H9 (cell line): ENCODE measurements at regions not wholly inside any gene's neighbourhood (a gene's known extent, or its start where the extent isn't known, plus 50 kb on each side); places are given as distances from the start of the nearest gene placed in this dataset.

Experiments used
- DNase-seq: peaks from one replicate; pipeline ENCODE4 v3.0.0-alpha.2; 2017
- H2AFZ ChIP-seq: one replicate; pipeline ENCODE4 v1.6.1; 2013; ENCODE audit warnings: mild to moderate bottlenecking, low read length, control low read depth, moderate library complexity
- H2AK5ac ChIP-seq: 2 replicates; pipeline ENCODE4 v1.6.1; 2013; ENCODE audit warnings: low read length, control low read depth, mixed read lengths; ENCODE audit not compliant: insufficient read length
- H2BK120ac ChIP-seq: one replicate; pipeline ENCODE4 v1.6.1; 2013; ENCODE audit warnings: low read depth, mild to moderate bottlenecking, low read length, control low read depth, inconsistent platforms; ENCODE audit not compliant: poor library complexity, severe bottlenecking
- H2BK12ac ChIP-seq: 2 replicates; pipeline ENCODE4 v1.6.1; 2013; ENCODE audit warnings: low read length, control low read depth, mixed read lengths, low read depth; ENCODE audit not compliant: insufficient read length
- H2BK15ac ChIP-seq: 2 replicates; pipeline ENCODE4 v1.6.1; 2013; ENCODE audit warnings: low read depth, low read length, control low read depth
- H2BK20ac ChIP-seq: one replicate; pipeline ENCODE4 v1.6.1; 2013; ENCODE audit warnings: low read depth, mild to moderate bottlenecking, low read length, control low read depth, inconsistent platforms; ENCODE audit not compliant: poor library complexity, severe bottlenecking
- H2BK5ac ChIP-seq: 2 replicates; pipeline ENCODE4 v1.6.1; 2013; ENCODE audit warnings: low read length, control low read depth, mixed read lengths; ENCODE audit not compliant: insufficient read length
- H3K14ac ChIP-seq: 2 replicates; pipeline ENCODE4 v1.6.1; 2013; ENCODE audit warnings: low read length, control low read depth; ENCODE audit not compliant: insufficient read depth
- H3K18ac ChIP-seq: 2 replicates; pipeline ENCODE4 v1.6.1; 2013; ENCODE audit warnings: low read depth, mild to moderate bottlenecking, mixed read lengths, low read length, control low read depth; ENCODE audit not compliant: insufficient read length
- H3K23ac ChIP-seq: 2 replicates; pipeline ENCODE4 v1.6.1; 2013; ENCODE audit warnings: low read length, control low read depth, mixed read lengths, low read depth; ENCODE audit not compliant: insufficient read length
- H3K23me2 ChIP-seq: 2 replicates; pipeline ENCODE4 v1.6.1; 2013; ENCODE audit warnings: low read depth, mild to moderate bottlenecking, mixed read lengths, low read length, control low read depth; ENCODE audit not compliant: insufficient read length, poor library complexity, severe bottlenecking
- H3K27ac ChIP-seq: 2 replicates; pipeline ENCODE4 v1.5.1; 2013; ENCODE audit warnings: low read length, control low read depth, mixed read lengths, low read depth; ENCODE audit not compliant: insufficient read length
- H3K27me3 ChIP-seq: 2 replicates; pipeline ENCODE4 v1.6.1; 2013; ENCODE audit warnings: low read length, control low read depth, inconsistent platforms; ENCODE audit not compliant: insufficient read depth
- H3K4ac ChIP-seq: 2 replicates; pipeline ENCODE4 v1.6.1; 2013; ENCODE audit warnings: low read depth, mild to moderate bottlenecking, control low read depth, inconsistent platforms, low read length, moderate library complexity
- H3K4me1 ChIP-seq: 2 replicates; pipeline ENCODE4 v1.6.1; 2013; ENCODE audit warnings: low read length, control low read depth, inconsistent platforms; ENCODE audit not compliant: insufficient read depth
- H3K4me2 ChIP-seq: 2 replicates; pipeline ENCODE4 v1.6.1; 2013; ENCODE audit warnings: low read length, control low read depth, mixed read lengths; ENCODE audit not compliant: insufficient read length, insufficient read depth
- H3K56ac ChIP-seq: 2 replicates; pipeline ENCODE4 v1.6.1; 2013; ENCODE audit warnings: low read depth, mild to moderate bottlenecking, mixed read lengths, low read length, control low read depth; ENCODE audit not compliant: insufficient read length
- H3K79me1 ChIP-seq: 2 replicates; pipeline ENCODE4 v1.6.1; 2013; ENCODE audit warnings: low read depth, mild to moderate bottlenecking, moderate library complexity, low read length, control low read depth, inconsistent platforms; ENCODE audit not compliant: insufficient read depth, poor library complexity, severe bottlenecking
- H3K79me2 ChIP-seq: 2 replicates; pipeline ENCODE4 v1.6.1; 2013; ENCODE audit warnings: low read length, control low read depth, inconsistent platforms; ENCODE audit not compliant: insufficient read depth
- H3K9ac ChIP-seq: 2 replicates; pipeline ENCODE4 v1.6.1; 2013; ENCODE audit warnings: low read length, control low read depth, mixed read lengths; ENCODE audit not compliant: insufficient read length; ENCODE audit errors: extremely low read depth
- H3K9me3 ChIP-seq: one replicate; pipeline ENCODE4 v1.6.1; 2013; ENCODE audit warnings: low read depth, low read length, inconsistent platforms; ENCODE audit not compliant: control insufficient read depth
- H3T11ph ChIP-seq: one replicate; pipeline ENCODE4 v1.6.1; 2013; ENCODE audit warnings: mild to moderate bottlenecking, low read length, control low read depth, inconsistent platforms
- H4K20me1 ChIP-seq: one replicate; pipeline ENCODE4 v1.6.1; 2013; ENCODE audit not compliant: control insufficient read depth, insufficient read length, insufficient read depth
- H4K5ac ChIP-seq: 2 replicates; pipeline ENCODE4 v1.6.1; 2013; ENCODE audit warnings: low read depth, mild to moderate bottlenecking, mixed read lengths, low read length, control low read depth; ENCODE audit not compliant: insufficient read length
- H4K8ac ChIP-seq: replicated peaks from 2 replicates; pipeline ENCODE4 v1.6.1; 2013; ENCODE audit warnings: low read length, control low read depth, mixed read lengths, low read depth; ENCODE audit not compliant: insufficient read length
- H4K91ac ChIP-seq: 2 replicates; pipeline ENCODE4 v1.6.1; 2013; ENCODE audit warnings: low read depth, mild to moderate bottlenecking, moderate library complexity, mixed read lengths, low read length, control low read depth; ENCODE audit not compliant: insufficient read length
- H3K27ac Mint-ChIP-seq, 3 experiments: 2 replicates in 2 of 3; 3 replicates in 1 of 3; pipeline ENCODE4 v1.8.0; 2020 to 2021; ENCODE audit warnings: mixed read lengths in 3 of 3, mild to moderate bottlenecking in 1 of 3, moderate library complexity in 1 of 3
- H3K27me3 Mint-ChIP-seq: 2 replicates; pipeline ENCODE4 v1.8.0; 2021; ENCODE audit warnings: low read depth, mild to moderate bottlenecking, moderate library complexity, mixed read lengths
- H3K36me3 Mint-ChIP-seq, 3 experiments: 2 replicates in 2 of 3; 3 replicates in 1 of 3; pipeline ENCODE4 v1.8.0; 2020 to 2021; ENCODE audit warnings: low read depth in 3 of 3, mixed read lengths in 3 of 3; ENCODE audit not compliant: insufficient read depth in 1 of 3
- H3K4me1 Mint-ChIP-seq, 2 experiments: 2 replicates each; pipeline ENCODE4 v1.8.0; 2020; ENCODE audit warnings: mixed read lengths in 2 of 2
- H3K4me3 Mint-ChIP-seq, 2 experiments: 2 replicates in 1 of 2; 3 replicates in 1 of 2; pipeline ENCODE4 v1.8.0; 2020 to 2021; ENCODE audit warnings: mild to moderate bottlenecking in 2 of 2, mixed read lengths in 2 of 2, moderate library complexity in 1 of 2
- H3K9me3 Mint-ChIP-seq, 2 experiments: 2 replicates in 1 of 2; 3 replicates in 1 of 2; pipeline ENCODE4 v1.8.0; 2020; ENCODE audit warnings: mild to moderate bottlenecking in 2 of 2, mixed read lengths in 2 of 2, moderate library complexity in 1 of 2
- WGBS: extraction: QIAGEN DNeasy Blood & Tissue Kit; methylation state at CpG from one replicate; pipeline ENCODE4 v1.1.7; 2013; ENCODE audit warnings: missing lambda C conversion rate, low lambda C conversion rate, mixed read lengths; ENCODE audit not compliant: insufficient read length; ENCODE audit errors: extremely low coverage; 5-methylcytosine and 5-hydroxymethylcytosine counted together
- TF ChIP-seq, protein P1 (sequence below): fragments of 200-600 bp; sonication (generic); conservative IDR thresholded peaks from 3 replicates; pipeline ENCODE4 v1.8.0; 2021; ENCODE audit warnings: antibody characterized with exemption, mild to moderate bottlenecking

GRCh38 chr2:41711736-41712135 is 336.1 kb upstream of the PKDCC start:
- no peak overlapping the region for H3K4me3 Mint-ChIP-seq
- H4K20me1 ChIP-seq, result no peaks in the 10 kb centered on the region
- H3K36me3 Mint-ChIP-seq, result no peaks in the 10 kb centered on the region
- no peak overlapping the region for H2BK15ac ChIP-seq
- H3K27me3 ChIP-seq, result no peaks in the 10 kb centered on the region
- no peaks in the 10 kb centered on the region for H3K79me1 ChIP-seq
- no peak overlapping the region for H4K5ac ChIP-seq
- peaks cover 2 to 3% of the 10 kb centered on the region in 2 experiments; a peak in 2 of 4 replicates for H3K4me1 Mint-ChIP-seq
- no peak overlapping the region for H3K23ac ChIP-seq
- H3K18ac ChIP-seq, result no peak overlapping the region
- no peaks in the 10 kb centered on the region for H3K23me2 ChIP-seq
- WGBS, result no CpG with 5 or more reads among the region's 2 CpGs
- no peak overlapping the region for H2BK120ac ChIP-seq
- no peak overlapping the region for H4K8ac ChIP-seq
- H4K91ac ChIP-seq, result no peak overlapping the region
- H3K9me3 Mint-ChIP-seq, result no peaks in the 10 kb centered on the region
- no peak overlapping the region for H2AK5ac ChIP-seq
- H3K4me1 ChIP-seq, result no peaks in the 10 kb centered on the region
- no peak overlapping the region for H2BK5ac ChIP-seq
- no peak overlapping the region for H3K9ac ChIP-seq
- no peak overlapping the region for H3K4ac ChIP-seq
- H3K27ac ChIP-seq, result no peak overlapping the region
- no peak overlapping the region for H2AFZ ChIP-seq
- no peak overlapping the region for H3K4me2 ChIP-seq
- no peak for DNase-seq
- no peak overlapping the region for H3T11ph ChIP-seq
- H2BK12ac ChIP-seq, result no peak overlapping the region
- no peaks in the 10 kb centered on the region for H3K79me2 ChIP-seq
- no peak overlapping the region for H3K14ac ChIP-seq
- H3K9me3 ChIP-seq, result no peaks in the 10 kb centered on the region
- H3K27ac Mint-ChIP-seq, result no peak overlapping the region
- H2BK20ac ChIP-seq, result no peak overlapping the region
- no peak overlapping the region for H3K56ac ChIP-seq
- H3K27me3 Mint-ChIP-seq, result no peaks in the 10 kb centered on the region
- TF ChIP-seq, protein P1, sequence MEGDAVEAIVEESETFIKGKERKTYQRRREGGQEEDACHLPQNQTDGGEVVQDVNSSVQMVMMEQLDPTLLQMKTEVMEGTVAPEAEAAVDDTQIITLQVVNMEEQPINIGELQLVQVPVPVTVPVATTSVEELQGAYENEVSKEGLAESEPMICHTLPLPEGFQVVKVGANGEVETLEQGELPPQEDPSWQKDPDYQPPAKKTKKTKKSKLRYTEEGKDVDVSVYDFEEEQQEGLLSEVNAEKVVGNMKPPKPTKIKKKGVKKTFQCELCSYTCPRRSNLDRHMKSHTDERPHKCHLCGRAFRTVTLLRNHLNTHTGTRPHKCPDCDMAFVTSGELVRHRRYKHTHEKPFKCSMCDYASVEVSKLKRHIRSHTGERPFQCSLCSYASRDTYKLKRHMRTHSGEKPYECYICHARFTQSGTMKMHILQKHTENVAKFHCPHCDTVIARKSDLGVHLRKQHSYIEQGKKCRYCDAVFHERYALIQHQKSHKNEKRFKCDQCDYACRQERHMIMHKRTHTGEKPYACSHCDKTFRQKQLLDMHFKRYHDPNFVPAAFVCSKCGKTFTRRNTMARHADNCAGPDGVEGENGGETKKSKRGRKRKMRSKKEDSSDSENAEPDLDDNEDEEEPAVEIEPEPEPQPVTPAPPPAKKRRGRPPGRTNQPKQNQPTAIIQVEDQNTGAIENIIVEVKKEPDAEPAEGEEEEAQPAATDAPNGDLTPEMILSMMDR, result no peak
